GM18867 (cell line): ENCODE measurements at regions not wholly inside any gene's neighbourhood (a gene's known extent, or its start where the extent isn't known, plus 50 kb on each side); places are given as distances from the start of the nearest gene placed in this dataset.
"Not testable (repeated sequence)": the region's sequence is repeated elsewhere in the genome, so short reads cannot be mapped to it uniquely, and the experiment has no call there.

ENCODE experiments used
- ATAC-seq: cut with Tn5 transposase; IDR thresholded peaks from one replicate; pipeline ENCODE4 v1.9.1; 2021; ENCODE audit warnings: mild to moderate bottlenecking, moderate library complexity; ENCODE audit not compliant: unreplicated experiment

DNA sequence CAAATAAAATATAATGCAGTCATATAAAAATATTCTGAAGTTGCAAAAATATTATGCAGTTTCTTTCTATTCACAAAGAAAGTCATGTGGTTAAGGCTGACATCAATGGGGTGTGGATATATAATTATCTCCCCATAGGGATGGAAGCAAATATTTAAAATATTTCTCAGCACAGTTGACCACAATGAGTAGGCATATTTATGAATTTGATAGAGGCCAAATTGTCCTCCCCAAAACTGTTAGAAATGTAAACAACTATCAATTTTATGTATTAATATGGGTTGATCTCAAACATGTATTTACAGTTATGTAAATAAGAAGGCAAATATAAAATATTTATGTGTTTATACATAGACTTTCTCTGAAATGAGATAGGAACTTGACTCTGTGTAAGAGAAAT is 246.0 kb upstream of the CBLB start:
- ATAC-seq, result no peak

- no peak for ATAC-seq
These were observed 246.7 kb upstream of the CBLB start for GRCh38 chr3:106115557-106115956.

DNA sequence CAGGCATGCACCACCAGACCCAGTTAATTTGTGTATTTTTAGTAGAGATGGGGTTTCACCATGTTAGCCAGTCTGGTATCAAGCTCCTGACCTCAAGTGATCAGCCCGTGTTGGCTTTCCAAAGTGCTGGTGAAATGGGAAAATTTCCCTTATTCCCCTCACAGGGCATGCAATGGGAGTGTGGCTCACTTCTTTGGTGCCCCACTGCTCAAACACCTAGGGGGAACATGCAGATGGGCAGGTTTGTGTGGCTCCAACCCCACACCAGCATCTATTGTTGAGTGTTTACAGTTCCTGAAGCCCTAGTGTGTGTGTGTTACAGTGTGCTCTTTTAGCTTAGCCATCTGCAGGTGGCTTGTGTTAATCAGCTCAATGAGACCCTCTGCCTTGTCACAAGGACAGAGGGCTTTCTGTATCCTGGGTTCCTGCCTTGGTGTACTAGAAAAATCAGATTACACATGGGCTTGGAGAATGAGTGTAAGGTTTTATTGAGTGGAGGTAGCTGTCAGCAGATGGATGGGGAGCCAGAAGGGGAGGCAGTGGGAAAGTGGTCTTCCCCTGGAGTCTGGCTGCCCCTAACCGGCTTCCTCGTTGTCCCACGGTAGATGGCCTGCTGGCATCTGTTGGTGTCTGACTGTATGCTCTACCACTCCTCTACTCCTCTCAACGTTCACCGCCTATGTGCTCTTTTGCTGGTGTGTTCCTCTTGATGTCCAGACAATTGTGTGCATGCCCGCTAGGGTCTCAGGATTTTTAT is 248.1 kb upstream of the CBLB start:
- ATAC-seq, result no peak

DNA sequence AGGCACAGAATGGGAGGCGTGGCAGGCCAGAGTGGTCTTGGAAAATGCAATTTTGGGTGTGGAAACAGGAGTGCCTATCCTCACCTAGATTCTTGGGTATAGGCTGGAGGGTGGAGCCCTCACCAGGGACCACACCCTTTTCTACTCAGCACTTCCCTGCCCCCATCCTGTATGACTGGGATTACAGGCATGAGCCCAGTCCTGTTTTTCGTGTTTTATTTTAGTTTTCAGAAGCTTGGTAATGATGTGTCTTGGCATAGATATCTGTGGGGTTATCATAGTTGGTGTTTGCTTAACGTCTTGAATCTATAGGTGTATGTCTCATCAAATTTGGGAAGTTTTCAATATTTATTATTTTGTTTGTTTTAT is 248.7 kb upstream of the CBLB start:
- no peak for ATAC-seq

GRCh38 chr3:106119614-106120082 is 250.8 kb upstream of the CBLB start:
- ATAC-seq, result no peak

DNA sequence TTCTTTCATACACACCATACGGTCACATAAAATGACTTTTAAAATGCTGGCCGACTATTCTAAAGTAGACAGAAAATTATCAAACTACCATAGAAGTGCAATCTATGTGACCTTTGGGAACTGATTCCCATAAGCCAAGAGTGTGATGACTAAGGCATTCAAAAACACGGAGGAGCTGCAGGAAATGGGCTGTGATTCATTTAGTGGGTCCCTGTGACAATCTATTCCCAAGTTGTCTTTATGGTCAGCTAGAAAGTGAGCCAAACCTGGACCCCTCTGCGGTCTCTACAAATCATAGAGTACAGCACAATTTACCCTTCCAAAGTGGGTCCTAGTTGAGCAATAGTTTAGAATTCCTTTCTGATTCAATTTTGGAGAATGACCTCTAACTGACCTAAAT is 251.5 kb upstream of the CBLB start:
- no peak for ATAC-seq

- no peak for ATAC-seq
These were observed 252.9 kb upstream of the CBLB start for GRCh38 chr3:106121491-106122289.

DNA sequence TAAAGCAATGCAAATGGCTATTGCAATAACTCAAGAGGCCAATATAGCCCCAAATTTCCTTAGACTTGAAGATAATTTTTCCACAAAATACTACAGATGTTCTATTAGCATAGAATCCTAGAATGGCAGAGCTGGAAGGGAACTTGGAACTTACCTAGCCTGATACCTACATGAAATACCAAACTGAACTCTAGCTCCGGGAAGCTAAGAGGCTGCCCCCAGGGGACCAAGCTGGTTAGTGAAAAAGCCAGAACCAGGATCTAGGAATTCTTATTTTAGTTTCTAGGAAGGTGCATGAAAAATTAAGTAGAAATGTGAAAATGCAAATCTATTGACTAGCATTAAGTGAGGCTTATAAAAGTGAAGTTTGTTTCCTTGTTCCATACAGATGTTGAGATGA is 256.0 kb upstream of the CBLB start:
- ATAC-seq, result no peak

GRCh38 chr3:106125321-106125720 is 256.5 kb upstream of the CBLB start:
- no peak for ATAC-seq

- ATAC-seq, result no peak
These were observed 257.4 kb upstream of the CBLB start for GRCh38 chr3:106126067-106126845.

DNA sequence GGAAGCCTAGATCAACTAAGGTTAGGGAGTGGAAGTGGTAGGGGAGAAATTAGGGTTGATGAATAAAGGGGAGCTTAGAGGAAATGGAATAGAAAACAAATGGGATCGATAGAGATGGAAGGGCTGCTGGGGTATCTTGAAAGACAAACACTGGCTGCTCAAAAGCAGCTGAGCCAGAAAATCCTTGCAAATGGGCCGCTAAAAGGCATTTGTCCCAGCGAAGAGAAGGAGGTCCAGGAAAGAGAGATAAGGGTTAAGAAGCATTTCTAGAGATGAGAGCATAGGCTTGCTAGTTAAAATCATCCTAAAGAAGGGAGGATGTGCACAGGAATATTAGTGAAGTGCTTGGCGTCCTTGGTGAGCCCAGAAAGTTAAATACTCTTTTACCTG is 258.0 kb upstream of the CBLB start:
- ATAC-seq, result no peak

DNA sequence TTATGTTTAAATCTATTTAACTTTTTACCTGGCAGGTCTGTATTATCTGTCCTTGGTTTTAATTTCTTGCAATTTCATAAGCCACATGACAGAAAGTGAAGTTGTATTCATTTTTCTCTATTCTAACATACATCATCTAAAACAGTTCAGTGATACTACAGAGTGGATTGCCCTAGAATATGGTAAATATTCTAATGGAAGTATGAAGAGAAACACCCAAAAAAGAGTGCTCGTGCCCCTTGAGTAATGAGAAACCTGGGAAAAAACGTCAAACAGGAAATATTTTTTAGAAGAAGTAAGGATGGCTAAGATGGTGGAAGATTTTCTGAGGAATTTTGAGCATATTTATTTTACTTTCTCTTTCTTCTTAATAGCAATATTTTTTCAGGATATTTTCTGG is 261.1 kb upstream of the CBLB start:
- no peak for ATAC-seq

DNA sequence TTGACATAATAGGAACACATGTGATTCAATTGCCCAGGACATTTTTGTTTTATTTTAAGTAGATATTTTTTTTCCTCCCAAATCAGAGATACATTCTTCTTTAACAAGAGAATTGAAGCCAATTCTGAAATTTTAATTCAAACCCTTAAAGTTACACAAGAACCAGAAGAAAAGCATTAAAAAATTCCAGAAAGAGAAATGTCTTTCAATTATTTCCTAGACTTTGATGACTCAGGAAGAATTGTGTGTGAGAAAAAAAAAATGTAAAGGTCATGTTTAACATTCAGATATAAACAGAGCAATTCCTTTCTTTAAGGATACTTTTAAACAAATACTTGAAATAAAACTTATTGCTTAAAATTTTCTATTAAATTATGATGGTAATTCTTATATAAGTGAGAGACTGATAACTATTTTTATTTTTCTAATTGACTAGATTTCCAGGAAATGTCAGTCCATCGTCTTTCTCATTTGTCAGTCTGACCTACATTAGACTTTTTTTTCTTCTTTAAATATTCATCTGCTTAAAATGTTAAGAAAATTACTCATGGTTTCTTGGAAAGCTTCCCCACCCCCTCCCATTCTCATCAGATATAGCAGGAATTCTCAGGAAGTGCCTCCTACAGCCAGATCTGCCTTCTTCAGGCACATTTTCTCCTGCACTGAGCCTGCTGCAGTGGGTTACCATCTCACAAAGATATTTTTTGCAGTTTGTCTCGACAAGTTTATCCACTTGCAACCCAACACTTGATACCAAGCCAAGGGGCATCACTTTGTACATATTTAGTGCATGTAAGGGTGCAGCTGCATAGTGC is 261.8 kb upstream of the CBLB start:
- ATAC-seq, result no peak

- ATAC-seq, result no peak
These were observed 266.8 kb upstream of the CBLB start for GRCh38 chr3:106135451-106136160.

GRCh38 chr3:106139826-106140225 is 271.0 kb upstream of the CBLB start:
- no peak for ATAC-seq

- no peak for ATAC-seq
These were observed 271.6 kb upstream of the CBLB start for GRCh38 chr3:106140431-106140830.

GRCh38 chr3:106144030-106144429 is 275.2 kb upstream of the CBLB start:
- no peak for ATAC-seq

- not testable (repeated sequence) for ATAC-seq
These were observed 279.7 kb upstream of the CBLB start for GRCh38 chr3:106148440-106149082.

DNA sequence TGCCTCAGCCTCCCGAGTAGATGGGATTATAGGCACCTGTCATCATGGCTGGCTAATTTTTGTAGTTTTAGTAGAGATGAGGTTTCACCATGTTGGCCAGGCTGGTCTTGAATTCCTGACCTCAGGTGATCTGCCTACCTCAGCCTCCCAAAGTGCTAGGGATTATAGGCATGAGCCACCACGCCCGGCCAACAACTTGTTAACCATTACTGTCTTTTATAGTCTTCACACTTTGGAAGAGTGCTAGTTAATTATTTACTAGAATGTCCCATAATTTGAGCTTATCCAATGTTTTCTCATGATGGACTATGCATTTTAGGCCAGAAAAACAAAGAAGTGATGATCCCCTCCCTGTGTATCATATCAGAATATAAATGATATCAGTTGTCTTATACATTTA is 288.6 kb upstream of the CBLB start:
- no peak for ATAC-seq

GRCh38 chr3:106160396-106160795 is 291.6 kb upstream of the CBLB start:
- ATAC-seq, result no peak
